Chondrocyte (in vitro differentiated cells): ENCODE measurements at regions not wholly inside any gene's neighbourhood (a gene's known extent, or its start where the extent isn't known, plus 50 kb on each side); places are given as distances from the start of the nearest gene placed in this dataset.

Experiments used
- DNase-seq: peaks from one replicate; pipeline ENCODE4 v3.0.0; 2021; ENCODE audit warnings: mixed read lengths, low spot score
- H3K27ac Mint-ChIP-seq: one replicate; pipeline ENCODE4 v1.8.0; 2021; ENCODE audit warnings: mild to moderate bottlenecking, moderate library complexity, mixed read lengths; ENCODE audit not compliant: unreplicated experiment
- H3K27me3 Mint-ChIP-seq: 2 replicates; pipeline ENCODE4 v1.8.0; 2021; ENCODE audit warnings: low read depth, mixed read lengths
- H3K36me3 Mint-ChIP-seq: 2 replicates; pipeline ENCODE4 v1.8.0; 2021; ENCODE audit warnings: low read depth, mixed read lengths
- H3K4me1 Mint-ChIP-seq: 2 replicates; pipeline ENCODE4 v1.8.0; 2021; ENCODE audit warnings: low read depth, mild to moderate bottlenecking, mixed read lengths
- H3K4me3 Mint-ChIP-seq: one replicate; pipeline ENCODE4 v1.8.0; 2021; ENCODE audit warnings: mild to moderate bottlenecking, moderate library complexity, mixed read lengths; ENCODE audit not compliant: unreplicated experiment
- H3K9me3 Mint-ChIP-seq: 2 replicates; pipeline ENCODE4 v1.8.0; 2021; ENCODE audit warnings: low read depth, mixed read lengths
- TF ChIP-seq, protein P1 (sequence below): fragments of 200-600 bp; sonication (generic); IDR thresholded peaks from 2 replicates; pipeline ENCODE4 v1.5.0; 2021; ENCODE audit warnings: antibody characterized with exemption, mild to moderate bottlenecking, moderate library complexity

DNA sequence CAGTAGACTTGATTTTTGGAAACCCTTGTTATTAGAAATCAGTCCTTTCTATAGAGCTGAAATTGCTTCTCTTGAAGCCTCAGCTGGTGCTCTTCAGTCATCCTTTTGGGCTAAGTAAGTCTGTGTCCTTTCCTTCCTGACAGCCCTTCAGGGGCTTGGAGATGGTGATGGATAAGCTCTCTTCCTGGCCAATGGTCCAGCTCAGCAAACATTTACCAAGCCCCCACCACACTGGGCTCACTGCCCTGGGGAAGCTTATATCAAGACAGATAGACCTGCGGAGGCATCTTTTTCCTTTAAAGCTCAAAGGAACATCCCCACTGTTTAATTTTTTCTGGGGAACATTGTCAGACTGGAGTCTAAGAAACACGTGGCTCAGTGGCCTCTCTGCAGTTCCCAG lies 139.6 kb downstream of the HAPSTR1 start:
- Mint-ChIP-seq H3K27ac (no peak overlapping the region), H3K4me3 (no peak overlapping the region), H3K4me1 (no peaks in the 10 kb centered on the region), H3K27me3 (no peaks in the 10 kb centered on the region), H3K9me3 (no peaks in the 10 kb centered on the region), H3K36me3 (no peaks in the 10 kb centered on the region)
- no peak for DNase-seq
- TF ChIP-seq, protein P1, sequence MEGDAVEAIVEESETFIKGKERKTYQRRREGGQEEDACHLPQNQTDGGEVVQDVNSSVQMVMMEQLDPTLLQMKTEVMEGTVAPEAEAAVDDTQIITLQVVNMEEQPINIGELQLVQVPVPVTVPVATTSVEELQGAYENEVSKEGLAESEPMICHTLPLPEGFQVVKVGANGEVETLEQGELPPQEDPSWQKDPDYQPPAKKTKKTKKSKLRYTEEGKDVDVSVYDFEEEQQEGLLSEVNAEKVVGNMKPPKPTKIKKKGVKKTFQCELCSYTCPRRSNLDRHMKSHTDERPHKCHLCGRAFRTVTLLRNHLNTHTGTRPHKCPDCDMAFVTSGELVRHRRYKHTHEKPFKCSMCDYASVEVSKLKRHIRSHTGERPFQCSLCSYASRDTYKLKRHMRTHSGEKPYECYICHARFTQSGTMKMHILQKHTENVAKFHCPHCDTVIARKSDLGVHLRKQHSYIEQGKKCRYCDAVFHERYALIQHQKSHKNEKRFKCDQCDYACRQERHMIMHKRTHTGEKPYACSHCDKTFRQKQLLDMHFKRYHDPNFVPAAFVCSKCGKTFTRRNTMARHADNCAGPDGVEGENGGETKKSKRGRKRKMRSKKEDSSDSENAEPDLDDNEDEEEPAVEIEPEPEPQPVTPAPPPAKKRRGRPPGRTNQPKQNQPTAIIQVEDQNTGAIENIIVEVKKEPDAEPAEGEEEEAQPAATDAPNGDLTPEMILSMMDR, result no peak

DNA sequence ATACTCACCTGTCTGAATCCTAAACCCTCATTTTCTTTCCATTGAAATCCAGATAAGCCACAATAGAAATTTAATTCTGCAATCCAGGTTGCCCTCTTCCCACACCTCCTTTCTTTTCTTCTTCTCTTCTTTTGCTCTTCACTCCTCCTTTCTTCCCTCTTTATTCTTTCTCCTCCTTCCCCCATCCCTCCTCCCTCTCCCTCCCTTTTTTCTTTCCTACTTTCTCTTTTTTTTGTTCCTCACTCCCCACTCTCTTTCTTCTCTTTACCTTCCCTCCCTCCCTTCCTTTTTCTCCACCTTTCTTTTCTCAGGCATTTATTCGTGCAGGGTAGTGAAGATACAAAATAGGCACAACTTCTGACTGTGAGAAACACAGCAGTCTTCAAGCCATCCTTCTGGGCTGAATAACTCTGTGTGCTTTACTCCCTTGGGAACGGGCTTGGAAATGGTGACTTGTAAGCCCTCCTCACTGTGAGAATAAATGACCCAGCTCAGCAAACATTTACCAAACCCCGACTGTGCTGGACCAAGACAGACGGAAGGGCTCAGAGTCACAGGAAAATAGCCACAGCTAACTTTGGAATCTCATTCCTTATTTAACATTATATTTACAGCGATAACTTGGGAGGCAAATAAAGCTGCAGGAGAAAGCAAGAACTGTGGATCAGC lies 140.8 kb downstream of the HAPSTR1 start:
- DNase-seq, result no peak
- TF ChIP-seq, protein P1, result no peak
- Mint-ChIP-seq H3K36me3 (no peaks in the 10 kb centered on the region), H3K4me3 (no peak overlapping the region), H3K27me3 (no peaks in the 10 kb centered on the region), H3K27ac (no peak overlapping the region), H3K9me3 (no peaks in the 10 kb centered on the region), H3K4me1 (no peaks in the 10 kb centered on the region)

DNA sequence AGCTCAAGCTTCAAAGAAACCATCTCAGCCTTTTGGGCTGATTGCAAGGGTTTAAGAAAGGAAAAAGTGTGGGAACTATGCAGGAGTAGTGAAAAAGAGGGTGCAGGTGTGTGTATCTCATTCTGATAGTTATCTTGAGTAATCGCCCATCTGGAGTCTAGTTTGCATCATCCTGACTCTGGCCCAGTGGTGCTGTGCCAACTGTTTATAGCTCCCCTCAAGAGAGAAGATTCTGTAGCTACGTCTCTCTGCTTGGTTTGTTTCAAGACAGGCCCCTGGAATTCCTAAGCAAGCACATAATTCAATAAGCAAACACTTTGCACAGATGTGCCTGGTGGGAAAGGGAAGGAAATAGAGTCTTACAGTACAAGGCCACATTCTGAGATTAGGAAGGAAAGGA lies 144.4 kb downstream of the HAPSTR1 start:
- Mint-ChIP-seq H3K9me3 (peaks cover 7% of the 10 kb centered on the region), H3K36me3 (no peaks in the 10 kb centered on the region), H3K4me3 (no peak overlapping the region), H3K27ac (no peak overlapping the region), H3K27me3 (peaks cover 4% of the 10 kb centered on the region), H3K4me1 (no peaks in the 10 kb centered on the region)
- TF ChIP-seq, protein P1, result no peak
- DNase-seq, result no peak

DNA sequence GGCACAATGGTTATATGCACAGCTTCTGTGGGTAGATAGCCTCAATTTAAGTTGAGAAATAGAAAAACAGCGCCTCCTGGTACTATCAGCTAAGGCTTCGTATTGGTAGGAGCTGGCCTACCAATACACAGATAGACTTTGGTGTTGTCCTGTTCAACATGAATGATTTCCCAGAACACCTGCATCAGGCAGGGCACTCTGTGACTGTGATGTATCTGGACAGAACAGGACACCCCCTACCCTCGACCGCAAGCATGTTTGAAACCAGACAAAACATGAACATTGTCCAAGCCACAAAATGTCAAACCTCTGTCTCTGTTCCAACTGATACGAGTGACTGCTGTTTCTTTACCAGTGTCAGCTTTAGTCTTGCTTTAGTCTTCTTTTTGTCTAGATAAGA lies 144.9 kb downstream of the HAPSTR1 start:
- H3K4me3 Mint-ChIP-seq, result no peak overlapping the region
- H3K36me3 Mint-ChIP-seq, result no peaks in the 10 kb centered on the region
- no peak for DNase-seq
- H3K4me1 Mint-ChIP-seq, result no peaks in the 10 kb centered on the region
- H3K27me3 Mint-ChIP-seq, result peaks cover 4% of the 10 kb centered on the region
- H3K27ac Mint-ChIP-seq, result no peak overlapping the region
- peaks cover 7% of the 10 kb centered on the region for H3K9me3 Mint-ChIP-seq
- TF ChIP-seq, protein P1, result no peak

DNA sequence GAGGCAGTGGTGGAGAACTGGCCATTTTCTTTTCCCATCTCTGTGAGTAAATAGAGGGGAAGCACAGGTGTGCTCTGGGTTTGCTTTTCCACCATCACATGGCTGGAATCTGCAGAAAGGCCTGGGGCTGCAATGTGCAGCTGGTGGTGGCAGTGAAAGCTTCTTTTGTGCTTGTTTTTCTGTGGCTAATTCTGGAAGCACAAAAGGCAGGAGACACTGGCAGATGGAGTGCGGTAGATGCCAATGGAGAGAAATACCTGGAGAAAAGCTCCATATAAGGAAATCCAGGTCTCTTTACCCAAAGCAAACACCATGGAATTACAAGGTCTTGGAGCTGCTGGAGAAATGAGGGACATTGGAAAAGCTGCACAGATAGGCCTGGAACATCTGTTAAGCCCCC lies 146.9 kb downstream of the HAPSTR1 start:
- Mint-ChIP-seq H3K4me3 (no peak overlapping the region), H3K27me3 (peaks cover 4% of the 10 kb centered on the region), H3K27ac (no peak overlapping the region), H3K4me1 (no peaks in the 10 kb centered on the region), H3K9me3 (peaks cover 7% of the 10 kb centered on the region), H3K36me3 (no peaks in the 10 kb centered on the region)
- no peak for DNase-seq
- TF ChIP-seq, protein P1, result no peak
